HT1080 (cell line): ENCODE measurements at regions not wholly inside any gene's neighbourhood (a gene's known extent, or its start where the extent isn't known, plus 50 kb on each side); places are given as distances from the start of the nearest gene placed in this dataset.
A peak's percentile ranks its signal among the peaks of the same experiment; 100 is the strongest.
"Not testable (repeated sequence)": the region's sequence is repeated elsewhere in the genome, so short reads cannot be mapped to it uniquely, and the experiment has no call there.

ENCODE experiments used
- DNase-seq: peaks from one replicate; pipeline ENCODE4 v3.0.0-alpha.2; 2015; ENCODE audit warnings: low read depth

GRCh38 chr16:66176111-66176510, 190.4 kb upstream of the CDH5 start:
- DNase-seq: no peak

GRCh38 chr16:66175636-66176035, 190.9 kb upstream of the CDH5 start:
- no peak for DNase-seq

GRCh38 chr16:66175058-66175457, 191.4 kb upstream of the CDH5 start:
- no peak for DNase-seq

- DNase-seq: not testable (repeated sequence)
Measured at GRCh38 chr16:66173796-66174195, 192.7 kb upstream of the CDH5 start.

GRCh38 chr16:66173181-66173580, 193.3 kb upstream of the CDH5 start:
- DNase-seq: not testable (repeated sequence)

- no peak for DNase-seq
Measured at GRCh38 chr16:66172463-66172862, 194.0 kb upstream of the CDH5 start.

- DNase-seq: no peak
Measured at GRCh38 chr16:66171578-66171977, 194.9 kb upstream of the CDH5 start.

- DNase-seq: no peak
Measured at GRCh38 chr16:66170989-66171388, 195.5 kb upstream of the CDH5 start.

- DNase-seq: no peak
Measured at GRCh38 chr16:66169817-66170216, 196.7 kb upstream of the CDH5 start.

- no peak for DNase-seq
Measured at GRCh38 chr16:66168777-66169176, 197.7 kb upstream of the CDH5 start.

GRCh38 chr16:66167564-66168291, 198.8 kb upstream of the CDH5 start:
- DNase-seq: no peak

- DNase-seq: no peak
Measured at GRCh38 chr16:66166490-66166889, 200.0 kb upstream of the CDH5 start.

- DNase-seq: no peak
Measured at GRCh38 chr16:66165879-66166278, 200.6 kb upstream of the CDH5 start.

GRCh38 chr16:66164581-66165247, 201.8 kb upstream of the CDH5 start:
- DNase-seq: no peak

- DNase-seq: no peak
Measured at GRCh38 chr16:66162821-66163220, 203.7 kb upstream of the CDH5 start.

- peak; percentile 12 for DNase-seq
Measured at GRCh38 chr16:66161942-66162341, 204.5 kb upstream of the CDH5 start.

- DNase-seq: no peak
Measured at GRCh38 chr16:66161269-66161668, 205.2 kb upstream of the CDH5 start.

- DNase-seq: no peak
Measured at GRCh38 chr16:66159987-66160386, 206.5 kb upstream of the CDH5 start.

GRCh38 chr16:66156538-66156937, 210.0 kb upstream of the CDH5 start:
- no peak for DNase-seq

GRCh38 chr16:66155933-66156332, 210.6 kb upstream of the CDH5 start:
- no peak for DNase-seq

GRCh38 chr16:66154801-66155200, 211.7 kb upstream of the CDH5 start:
- DNase-seq: no peak

- DNase-seq: no peak
Measured at GRCh38 chr16:66152823-66153393, 213.6 kb upstream of the CDH5 start.

GRCh38 chr16:66152181-66152580, 214.3 kb upstream of the CDH5 start:
- no peak for DNase-seq
